Psoas muscle (tissue), 7 donors: ENCODE measurements at regions not wholly inside any gene's neighbourhood (a gene's known extent, or its start where the extent isn't known, plus 50 kb on each side); places are given as distances from the start of the nearest gene placed in this dataset.

Experiments used
- ATAC-seq, 4 donors: fragments of 200-7000 bp; cut with Tn5 transposase; one replicate each; pipeline ENCODE4 v1.9.1; 2020; ENCODE audit warnings: moderate library complexity in 3 of 4, mild to moderate bottlenecking in 2 of 4
- DNase-seq, 2 donors: peaks; one replicate each; pipeline ENCODE4 v3.0.0-alpha.2; 2020
- H3K27ac ChIP-seq: fragments of 200-600 bp; one replicate; pipeline ENCODE4 v1.8.0; 2022
- H3K27me3 ChIP-seq, 3 donors: fragments of 200-600 bp in 1 of 3; one replicate each; pipeline versions ENCODE4 v1.6.1 to v1.8.0; 2013 to 2022; ENCODE audit warnings: low read length in 2 of 3, mild to moderate bottlenecking in 2 of 3, moderate library complexity in 1 of 3; ENCODE audit not compliant: insufficient read depth in 3 of 3
- H3K36me3 ChIP-seq, 2 donors: fragments of 200-600 bp in 1 of 2; one replicate each; pipeline versions ENCODE4 v1.6.1 to v1.8.0; 2013 to 2022; ENCODE audit warnings: low read depth in 1 of 2, mild to moderate bottlenecking in 1 of 2, moderate library complexity in 1 of 2; ENCODE audit not compliant: insufficient read depth in 1 of 2
- H3K4me1 ChIP-seq: fragments of 200-600 bp; one replicate; pipeline ENCODE4 v1.8.0; 2022
- H3K4me3 ChIP-seq: fragments of 200-600 bp; one replicate; pipeline ENCODE4 v1.8.0; 2022; ENCODE audit warnings: mild to moderate bottlenecking
- H3K9me3 ChIP-seq: fragments of 200-600 bp; one replicate; pipeline ENCODE4 v1.8.0; 2022
- WGBS, 3 donors: extraction: QIAGEN DNeasy Blood & Tissue Kit; methylation state at CpG; one replicate each; pipeline versions ENCODE4 v1.1.6 to v1.1.7; 2013; 5-methylcytosine and 5-hydroxymethylcytosine counted together
- intact Hi-C, 2 donors: fragments of 100-400 bp; cut with DNase I; formaldehyde crosslinking; loops; one replicate each; pipeline versions ENCODE4 v1.11.0 to v1.14.2; 2022
- TF ChIP-seq, protein P1 (sequence below): fragments of 200-600 bp; IDR thresholded peaks from one replicate; pipeline ENCODE4 v1.8.0; 2022; ENCODE audit warnings: antibody characterized with exemption
- donor health status: healthy with polysubstance abuse.
- donor health status: DM: no; HTN: no; CAD: no; lungs with moderate emphysema.
- donor health status: Bipolar disorder and iron deficiency.
- donor health status: healthy.
- donor health status: DM: yes; HTN: yes; CAD: no.
- donor health status: DM: no; HTN: no; CAD: no.
- donor health status: DM: yes; HTN: yes; CAD: no.

DNA sequence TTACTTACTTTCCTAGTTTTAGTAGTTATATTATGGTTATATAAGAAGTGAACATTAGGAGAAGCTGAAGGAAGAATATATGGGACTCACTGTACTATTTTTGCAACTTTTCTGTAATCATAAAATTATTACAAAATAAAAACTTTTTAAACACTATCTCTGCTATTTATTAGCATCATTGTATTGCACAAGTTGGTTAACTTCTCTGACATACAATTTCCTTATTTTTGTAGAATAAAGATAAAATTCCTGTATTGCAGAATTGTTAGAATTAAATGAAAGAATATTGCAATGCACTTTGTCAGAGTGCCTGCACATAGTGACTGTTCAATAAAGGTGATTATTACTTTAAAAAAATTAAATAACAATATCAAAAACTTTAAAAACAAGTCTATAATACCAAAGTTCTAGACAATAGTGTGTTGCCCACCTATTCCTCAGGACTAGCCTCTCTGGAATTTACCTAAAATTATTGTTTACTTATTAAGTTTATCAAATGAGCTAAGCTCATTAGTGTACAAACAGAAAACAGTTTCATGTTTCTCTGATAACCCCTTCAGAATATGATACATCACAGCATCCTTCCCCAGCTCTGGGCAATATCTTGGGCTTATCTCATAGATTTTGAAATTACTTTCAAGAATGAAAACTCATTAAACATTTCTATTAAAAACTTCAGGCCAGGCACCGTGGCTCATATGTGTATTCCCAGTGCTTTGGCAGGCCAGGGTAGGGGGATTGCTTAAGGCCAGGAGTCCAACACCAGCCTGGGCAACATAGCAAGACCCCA lies 77.4 kb upstream of the TMPO start:
- Histone ChIP-seq H3K4me1 (peaks cover 7% of the 10 kb centered on the region), H3K27ac (no peak overlapping the region), H3K4me3 (no peak overlapping the region), H3K27me3 (no peaks in the 10 kb centered on the region), H3K36me3 (no peaks in the 10 kb centered on the region), H3K9me3 (peaks cover 4% of the 10 kb centered on the region)
- intact Hi-C loops = no loop called here
- TF ChIP-seq, protein P1, sequence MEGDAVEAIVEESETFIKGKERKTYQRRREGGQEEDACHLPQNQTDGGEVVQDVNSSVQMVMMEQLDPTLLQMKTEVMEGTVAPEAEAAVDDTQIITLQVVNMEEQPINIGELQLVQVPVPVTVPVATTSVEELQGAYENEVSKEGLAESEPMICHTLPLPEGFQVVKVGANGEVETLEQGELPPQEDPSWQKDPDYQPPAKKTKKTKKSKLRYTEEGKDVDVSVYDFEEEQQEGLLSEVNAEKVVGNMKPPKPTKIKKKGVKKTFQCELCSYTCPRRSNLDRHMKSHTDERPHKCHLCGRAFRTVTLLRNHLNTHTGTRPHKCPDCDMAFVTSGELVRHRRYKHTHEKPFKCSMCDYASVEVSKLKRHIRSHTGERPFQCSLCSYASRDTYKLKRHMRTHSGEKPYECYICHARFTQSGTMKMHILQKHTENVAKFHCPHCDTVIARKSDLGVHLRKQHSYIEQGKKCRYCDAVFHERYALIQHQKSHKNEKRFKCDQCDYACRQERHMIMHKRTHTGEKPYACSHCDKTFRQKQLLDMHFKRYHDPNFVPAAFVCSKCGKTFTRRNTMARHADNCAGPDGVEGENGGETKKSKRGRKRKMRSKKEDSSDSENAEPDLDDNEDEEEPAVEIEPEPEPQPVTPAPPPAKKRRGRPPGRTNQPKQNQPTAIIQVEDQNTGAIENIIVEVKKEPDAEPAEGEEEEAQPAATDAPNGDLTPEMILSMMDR = no peak
- no peak for DNase-seq
- 73 to 78% (median 74%) methylated on average over 1 of the region's 1 CpG for WGBS, 3 donors
- no peak for ATAC-seq

DNA sequence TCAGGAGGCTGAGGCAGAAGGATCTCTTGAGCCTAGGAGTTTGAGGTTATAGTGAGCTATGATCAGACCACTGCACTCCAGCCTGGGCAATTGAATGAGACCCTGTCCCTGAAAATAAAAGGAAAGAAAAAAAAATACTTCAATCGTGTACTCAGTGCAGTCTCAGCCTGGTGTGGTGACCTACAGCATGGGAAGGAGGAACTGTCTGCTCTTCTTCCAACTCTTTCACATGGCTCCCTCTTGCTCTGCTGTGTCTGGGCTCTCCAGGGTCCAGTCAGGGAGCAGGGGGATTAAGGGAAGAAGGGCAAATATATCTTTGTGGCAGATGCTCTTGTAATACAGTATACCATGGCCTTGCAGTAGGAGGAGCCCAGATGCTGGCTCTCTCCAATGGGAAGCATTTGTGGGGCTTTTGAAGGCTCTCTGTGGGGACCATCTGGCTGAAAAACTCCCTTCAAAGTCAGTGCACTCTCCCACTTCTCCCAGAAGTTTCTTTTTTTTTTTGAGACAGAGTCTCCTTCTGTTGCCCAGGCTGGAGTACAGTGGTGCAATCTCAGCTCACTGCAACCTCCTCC lies 76.6 kb upstream of the TMPO start:
- peaks cover 7% of the 10 kb centered on the region for H3K4me1 ChIP-seq
- TF ChIP-seq, protein P1 = no peak
- 27 to 50% (median 40%) methylated on average over 1 of the region's 1 CpG for WGBS, 3 donors
- intact Hi-C loops = no loop called here
- H3K9me3 ChIP-seq = peaks cover 4% of the 10 kb centered on the region
- DNase-seq (no peak), ATAC-seq (no peak)
- no peaks in the 10 kb centered on the region for H3K36me3 ChIP-seq
- no peak overlapping the region for H3K27ac ChIP-seq
- H3K4me3 ChIP-seq = no peak overlapping the region
- H3K27me3 ChIP-seq = no peaks in the 10 kb centered on the region

DNA sequence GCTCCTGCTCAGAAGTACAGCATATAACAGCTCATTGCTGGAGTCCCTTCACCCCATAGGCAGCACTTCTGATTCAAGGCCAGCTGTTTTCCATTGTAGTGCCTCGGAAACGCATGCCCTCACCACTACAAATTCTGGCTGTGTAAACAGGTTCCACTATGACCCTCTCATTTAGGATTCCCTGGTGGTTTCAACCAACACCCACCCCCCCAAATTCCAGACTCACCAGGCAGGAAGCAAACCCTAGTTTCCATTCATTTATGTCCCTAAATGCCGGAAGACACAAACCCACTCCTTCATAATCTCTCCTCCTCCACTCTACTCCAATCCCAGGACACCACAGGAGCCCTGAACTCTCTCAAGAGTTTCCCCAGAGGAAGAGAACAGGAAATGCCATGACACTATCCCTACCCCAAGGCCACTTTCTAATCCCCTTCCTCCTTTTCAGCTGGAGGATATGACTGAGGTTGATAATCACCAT lies 75.9 kb upstream of the TMPO start:
- 28 to 40% (median 38%) methylated on average over 3 of the region's 3 CpGs for WGBS, 3 donors
- peaks cover 4% of the 10 kb centered on the region for H3K9me3 ChIP-seq
- TF ChIP-seq, protein P1 = no peak
- peak overlapping the region; percentile 58 for H3K27ac ChIP-seq
- H3K36me3 ChIP-seq = no peaks in the 10 kb centered on the region
- peaks cover 7% of the 10 kb centered on the region for H3K4me1 ChIP-seq
- intact Hi-C loops = no loop called here
- ATAC-seq (peak in 2 of 4 donors; percentile 30 to 46), DNase-seq (no peak)
- no peaks in the 10 kb centered on the region for H3K27me3 ChIP-seq
- no peak overlapping the region for H3K4me3 ChIP-seq

DNA sequence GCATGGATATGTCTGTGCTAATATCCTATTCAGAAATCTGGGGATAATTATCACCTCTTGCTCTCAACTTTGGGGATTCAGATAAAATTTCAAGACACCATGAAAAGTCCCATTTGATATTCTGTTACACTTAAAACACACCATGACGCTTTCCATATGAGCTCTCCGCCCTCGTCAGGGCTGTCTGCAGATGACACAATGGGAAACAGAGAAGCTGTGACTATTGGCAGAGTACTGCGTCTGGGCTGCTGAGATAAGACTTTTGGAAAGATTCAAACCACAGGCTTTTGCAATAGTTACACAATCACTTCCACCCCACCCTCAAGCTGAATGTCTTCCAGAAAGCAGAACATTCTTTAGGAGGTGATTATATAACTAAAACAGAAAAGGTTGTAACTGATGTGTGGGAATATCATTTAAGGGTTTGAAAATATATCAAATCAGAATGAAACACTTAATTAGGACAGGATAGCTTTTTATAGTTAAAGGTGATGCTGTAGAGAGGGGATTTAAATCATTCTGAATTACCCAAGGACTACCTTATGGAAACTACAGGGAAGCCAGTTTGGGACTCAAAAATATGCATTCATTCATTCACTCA lies 75.3 kb upstream of the TMPO start:
- ATAC-seq (peak in 3 of 4 donors; percentile 72 to 76 (median 75)), DNase-seq (peak; percentile 33 to 64)
- WGBS, 3 donors = 6 to 12% (median 6%) methylated on average over 4 of the region's 4 CpGs
- H3K36me3 ChIP-seq = no peaks in the 10 kb centered on the region
- TF ChIP-seq, protein P1 = no peak
- peaks cover under 1% of the 10 kb centered on the region for H3K9me3 ChIP-seq
- peaks cover 7% of the 10 kb centered on the region for H3K4me1 ChIP-seq
- H3K4me3 ChIP-seq = no peak overlapping the region
- peaks cover 0 to 2% (median 0%) of the 10 kb centered on the region in 3 donors for H3K27me3 ChIP-seq
- peak overlapping the region; percentile 58 for H3K27ac ChIP-seq
- intact Hi-C loops = no loop called here
